ENCODE measurements at regions not wholly inside any gene's neighbourhood (a gene's known extent, or its start where the extent isn't known, plus 50 kb on each side); places are given as distances from the start of the nearest gene placed in this dataset.

DNA sequence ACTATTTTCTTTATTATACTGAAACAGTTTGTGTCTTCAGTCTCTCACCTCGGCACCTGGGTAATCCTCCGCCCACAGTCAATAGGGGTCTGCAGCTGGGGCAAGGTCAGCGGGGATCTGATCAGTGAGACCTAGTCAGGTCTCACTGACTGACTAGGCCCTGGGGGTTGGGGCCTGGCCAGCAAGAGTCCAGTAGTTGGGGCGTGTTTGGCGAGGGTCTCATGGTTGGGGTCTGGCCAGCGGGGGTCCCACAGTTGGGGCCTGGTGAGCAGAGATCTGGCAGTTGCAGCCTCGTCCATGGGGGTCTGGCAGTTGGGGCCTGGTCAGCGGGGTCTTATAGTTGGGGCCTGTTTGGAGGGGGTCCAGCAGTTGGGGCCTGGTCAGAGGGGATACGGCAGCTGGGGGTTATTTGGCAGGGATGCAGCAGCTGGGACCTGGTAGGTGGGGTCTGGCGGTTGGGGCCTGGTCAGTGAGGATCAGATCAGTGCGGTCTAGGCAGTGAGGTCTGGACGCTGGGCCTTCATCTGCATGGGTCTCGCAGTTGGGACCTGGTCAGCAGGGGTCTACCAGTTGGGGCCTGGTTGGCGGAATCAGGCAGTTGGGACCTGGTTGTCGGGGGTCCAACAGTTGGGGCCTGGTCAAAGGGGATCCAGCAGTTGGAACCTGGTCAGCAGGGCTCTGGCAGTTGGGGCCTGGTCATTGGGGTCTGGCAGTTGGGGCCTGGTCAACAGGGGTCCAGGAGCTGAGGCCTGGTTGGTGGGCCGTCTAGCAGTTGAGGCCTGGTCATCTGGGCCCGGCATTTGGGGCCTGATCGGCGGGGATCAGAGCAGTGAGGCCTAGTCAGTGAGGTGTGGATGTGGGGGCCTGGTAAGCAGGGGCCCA is 61.1 kb upstream of the TPM4 start:
- H3K23ac ChIP-seq (ENCODE audit: low read depth, low read length) = no peak overlapping the region
- intact Hi-C loops (cut with micrococcal nuclease) (no loop called here), dilution Hi-C loops (cut with HindIII; ENCODE audit: low sequenced_read_pairs, unreplicated experiment) (no loop called here), in situ Hi-C loops (cut with MboI; ENCODE audit: low sequenced_read_pairs) (no loop called here)
- H2AFZ ChIP-seq (replicated peaks; ENCODE audit: low read length, poor library complexity) = no peak overlapping the region
- no peak overlapping the region for H2AK9ac ChIP-seq (replicated peaks; ENCODE audit: low read depth, low read length, poor library complexity)
- no peak overlapping the region for H3K14ac ChIP-seq (replicated peaks; ENCODE audit: low read depth, low read length)
- no peaks in the 10 kb centered on the region for H3K9me3 ChIP-seq (ENCODE audit: control insufficient read depth, insufficient read depth, low read length)
- H3K27ac ChIP-seq (ENCODE audit: insufficient read depth, low read length) = no peak overlapping the region
- no peak overlapping the region for H3K56ac ChIP-seq (ENCODE audit: extremely low read depth, insufficient read depth, low read length)
- H3K4me1 ChIP-seq (ENCODE audit: control insufficient read depth, insufficient read depth, low read length) = no peaks in the 10 kb centered on the region
- H3K27me3 ChIP-seq (ENCODE audit: control insufficient read depth, insufficient read depth, low read length) = peaks cover 1% of the 10 kb centered on the region; the same call in 1 of the 2 replicates
- TF ChIP-seq, protein P1, sequence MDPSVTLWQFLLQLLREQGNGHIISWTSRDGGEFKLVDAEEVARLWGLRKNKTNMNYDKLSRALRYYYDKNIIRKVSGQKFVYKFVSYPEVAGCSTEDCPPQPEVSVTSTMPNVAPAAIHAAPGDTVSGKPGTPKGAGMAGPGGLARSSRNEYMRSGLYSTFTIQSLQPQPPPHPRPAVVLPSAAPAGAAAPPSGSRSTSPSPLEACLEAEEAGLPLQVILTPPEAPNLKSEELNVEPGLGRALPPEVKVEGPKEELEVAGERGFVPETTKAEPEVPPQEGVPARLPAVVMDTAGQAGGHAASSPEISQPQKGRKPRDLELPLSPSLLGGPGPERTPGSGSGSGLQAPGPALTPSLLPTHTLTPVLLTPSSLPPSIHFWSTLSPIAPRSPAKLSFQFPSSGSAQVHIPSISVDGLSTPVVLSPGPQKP (IDR thresholded peaks at IDR 0.05; ENCODE audit: borderline replicate concordance, low read depth, low read length) = no peak
- TF ChIP-seq RAD21 (IDR thresholded peaks at IDR 0.05; ENCODE audit: low read length) = no peak
- no peak for TF ChIP-seq RCOR1 (IDR thresholded peaks at IDR 0.05; ENCODE audit: insufficient replicate concordance, low read length)
- no peak for TF ChIP-seq FOS (IDR thresholded peaks at IDR 0.05; ENCODE audit: low read depth, low read length)
- no peak for TF ChIP-seq MXI1 (IDR thresholded peaks at IDR 0.05; ENCODE audit: borderline replicate concordance, low read depth, low read length)
- no peak for TF ChIP-seq MAZ (IDR thresholded peaks at IDR 0.05; ENCODE audit: borderline replicate concordance, low read depth, low read length)
- no peak for TF ChIP-seq BHLHE40 (IDR thresholded peaks at IDR 0.05; ENCODE audit: low read depth, low read length)
- TF ChIP-seq CEBPB (IDR thresholded peaks at IDR 0.05; ENCODE audit: low read depth, low read length) = no peak
- TF ChIP-seq MAFK (IDR thresholded peaks at IDR 0.05; ENCODE audit: low read depth, low read length) = no peak
- no peak for TF ChIP-seq POLR2A (IDR thresholded peaks at IDR 0.05; ENCODE audit: low read depth, low read length)
- TF ChIP-seq NFE2L2 (IDR thresholded peaks at IDR 0.05; ENCODE audit: low read depth, low read length) = no peak
- TF ChIP-seq CHD1 (IDR thresholded peaks at IDR 0.05; ENCODE audit: low read depth, low read length) = no peak
- TF ChIP-seq, protein P2, sequence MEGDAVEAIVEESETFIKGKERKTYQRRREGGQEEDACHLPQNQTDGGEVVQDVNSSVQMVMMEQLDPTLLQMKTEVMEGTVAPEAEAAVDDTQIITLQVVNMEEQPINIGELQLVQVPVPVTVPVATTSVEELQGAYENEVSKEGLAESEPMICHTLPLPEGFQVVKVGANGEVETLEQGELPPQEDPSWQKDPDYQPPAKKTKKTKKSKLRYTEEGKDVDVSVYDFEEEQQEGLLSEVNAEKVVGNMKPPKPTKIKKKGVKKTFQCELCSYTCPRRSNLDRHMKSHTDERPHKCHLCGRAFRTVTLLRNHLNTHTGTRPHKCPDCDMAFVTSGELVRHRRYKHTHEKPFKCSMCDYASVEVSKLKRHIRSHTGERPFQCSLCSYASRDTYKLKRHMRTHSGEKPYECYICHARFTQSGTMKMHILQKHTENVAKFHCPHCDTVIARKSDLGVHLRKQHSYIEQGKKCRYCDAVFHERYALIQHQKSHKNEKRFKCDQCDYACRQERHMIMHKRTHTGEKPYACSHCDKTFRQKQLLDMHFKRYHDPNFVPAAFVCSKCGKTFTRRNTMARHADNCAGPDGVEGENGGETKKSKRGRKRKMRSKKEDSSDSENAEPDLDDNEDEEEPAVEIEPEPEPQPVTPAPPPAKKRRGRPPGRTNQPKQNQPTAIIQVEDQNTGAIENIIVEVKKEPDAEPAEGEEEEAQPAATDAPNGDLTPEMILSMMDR (conservative IDR thresholded peaks at IDR 0.05; ENCODE audit: low read depth, low read length) = no peak
- TF ChIP-seq, protein P3, sequence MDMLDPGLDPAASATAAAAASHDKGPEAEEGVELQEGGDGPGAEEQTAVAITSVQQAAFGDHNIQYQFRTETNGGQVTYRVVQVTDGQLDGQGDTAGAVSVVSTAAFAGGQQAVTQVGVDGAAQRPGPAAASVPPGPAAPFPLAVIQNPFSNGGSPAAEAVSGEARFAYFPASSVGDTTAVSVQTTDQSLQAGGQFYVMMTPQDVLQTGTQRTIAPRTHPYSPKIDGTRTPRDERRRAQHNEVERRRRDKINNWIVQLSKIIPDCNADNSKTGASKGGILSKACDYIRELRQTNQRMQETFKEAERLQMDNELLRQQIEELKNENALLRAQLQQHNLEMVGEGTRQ (IDR thresholded peaks at IDR 0.05; ENCODE audit: low read depth, low read length) = no peak
- no peak for TF ChIP-seq SMC3 (IDR thresholded peaks at IDR 0.05; ENCODE audit: low read depth, low read length)
- no peak for TF ChIP-seq RFX5 (IDR thresholded peaks at IDR 0.05; ENCODE audit: low read depth, low read length)
- H2AK5ac ChIP-seq (ENCODE audit: low read depth, low read length) = no peak overlapping the region
- H2BK120ac ChIP-seq (ENCODE audit: low read depth, low read length) = no peak overlapping the region
- no peak overlapping the region for H4K8ac ChIP-seq (ENCODE audit: low read depth in 2 of 2, low read length in 2 of 2)
- H3K36me3 ChIP-seq (ENCODE audit: control insufficient read depth, insufficient read depth, low read length) = no peaks in the 10 kb centered on the region
- H3K4ac ChIP-seq (ENCODE audit: low read depth, low read length) = no peak overlapping the region
- no peak overlapping the region for H2BK20ac ChIP-seq (ENCODE audit: low read depth, low read length)
- H3K4me2 ChIP-seq (ENCODE audit: low read depth, low read length) = no peak overlapping the region
- H4K5ac ChIP-seq (ENCODE audit: low read depth, low read length) = no peak overlapping the region
- no peaks in the 10 kb centered on the region for H3K9me1 ChIP-seq (ENCODE audit: insufficient read depth, low read length)
- no TSS peak for BruUV-seq (replicated peaks)
- ChIA-PET POLR2A (ENCODE audit: unreplicated experiment) (no interaction called here), CTCF (no interaction called here)
- no peak for DNase-seq
- H2BK15ac ChIP-seq (ENCODE audit: low read depth, low read length) = no peak overlapping the region
- 83% methylated on average over 10 of the region's 19 CpGs; no CpG with 5 or more reads in 1 of the 2 experiments for WGBS, 2 experiments (ENCODE audit: extremely low coverage in 2 of 2, insufficient read length in 1 of 2)
- H3K9ac ChIP-seq (ENCODE audit: low read depth, low read length) = no peak overlapping the region
- no peaks in the 10 kb centered on the region for H3K79me1 ChIP-seq (ENCODE audit: low read depth in 1 of 2, low read length in 2 of 2)
- H3K18ac ChIP-seq (ENCODE audit: low read depth, low read length) = no peak overlapping the region
- no peak overlapping the region for H4K91ac ChIP-seq (ENCODE audit: insufficient read depth, low read depth, low read length)
- ATAC-seq (ENCODE audit: low read depth) = no peak
- no peak overlapping the region for H3K4me3 ChIP-seq (ENCODE audit: insufficient read depth, low read depth, low read length)
- no peak overlapping the region for H2BK5ac ChIP-seq (ENCODE audit: low read depth, low read length, poor library complexity, severe bottlenecking)
- no peaks in the 10 kb centered on the region for H4K20me1 ChIP-seq (ENCODE audit: insufficient read depth, low read length)

Data from IMR-90 (cell line).